GM12878 (cell line): ENCODE measurements at regions not wholly inside any gene's neighbourhood (a gene's known extent, or its start where the extent isn't known, plus 50 kb on each side); places are given as distances from the start of the nearest gene placed in this dataset.

ENCODE experiments used
- ASH2L ChIP-seq: fragments of 300-600, 200-600 bp; sonication (generic); IDR thresholded peaks from 2 replicates; pipeline ENCODE4 v1.6.1; 2017; ENCODE audit warnings: low read depth, mild to moderate bottlenecking, borderline replicate concordance
- CREB1 ChIP-seq: IDR thresholded peaks from 2 replicates; pipeline ENCODE4 v1.6.1; 2012; ENCODE audit warnings: low read depth, mild to moderate bottlenecking, inconsistent platforms
- CREM ChIP-seq: IDR thresholded peaks from 2 replicates; pipeline ENCODE4 v1.6.1; 2014; ENCODE audit warnings: antibody characterized with exemption, low read depth
- ESRRA ChIP-seq: IDR thresholded peaks from 2 replicates; pipeline ENCODE4 v1.6.1; 2012; ENCODE audit warnings: mild to moderate bottlenecking, low read length, improper control_type of control experiment
- ETV6 ChIP-seq, 2 experiments: fragments of 450-650 bp in 1 of 2; IDR thresholded peaks in 1 of 2; conservative IDR thresholded peaks in 1 of 2; 2 replicates each; pipeline ENCODE4 v1.6.1; 2014; ENCODE audit warnings: antibody characterized with exemption in 1 of 2, borderline replicate concordance in 1 of 2, low read depth in 1 of 2, mild to moderate bottlenecking in 1 of 2, moderate library complexity in 1 of 2
- FOS ChIP-seq: IDR thresholded peaks from 3 replicates; pipeline ENCODE4 v1.6.1; 2011; ENCODE audit warnings: borderline replicate concordance; ENCODE audit not compliant: insufficient read length; ENCODE audit errors: extremely low read depth
- HDGF ChIP-seq: fragments of 450-650 bp; IDR thresholded peaks from 2 replicates; pipeline ENCODE4 v1.6.1; 2016; ENCODE audit warnings: antibody characterized with exemption
- JUND ChIP-seq: IDR thresholded peaks from 2 replicates; pipeline ENCODE4 v1.6.1; 2012; ENCODE audit warnings: low read depth, mild to moderate bottlenecking, low read length, improper control_type of control experiment, moderate library complexity
- NFIC ChIP-seq: IDR thresholded peaks from 2 replicates; pipeline ENCODE4 v1.6.1; 2012; ENCODE audit warnings: low read depth, mild to moderate bottlenecking, inconsistent platforms, low read length, moderate library complexity
- NFYB ChIP-seq: IDR thresholded peaks from 2 replicates; pipeline ENCODE4 v1.6.1; 2011; ENCODE audit warnings: low read depth, mild to moderate bottlenecking, low read length, improper control_type of control experiment, moderate library complexity; ENCODE audit not compliant: insufficient read depth
- PAX5 ChIP-seq: IDR thresholded peaks from 2 replicates; pipeline ENCODE4 v1.6.1; 2011; ENCODE audit warnings: low read depth, low read length, borderline replicate concordance
- PML ChIP-seq: IDR thresholded peaks from 2 replicates; pipeline ENCODE4 v1.6.1; 2012; ENCODE audit warnings: low read length, inconsistent platforms
- POU2F2 ChIP-seq: IDR thresholded peaks from 3 replicates; pipeline ENCODE4 v1.6.1; 2011; ENCODE audit warnings: low read depth, mild to moderate bottlenecking, low read length, borderline replicate concordance
- RFX5 ChIP-seq: IDR thresholded peaks from 2 replicates; pipeline ENCODE4 v1.6.1; 2011; ENCODE audit warnings: low read depth, low read length, improper control_type of control experiment
- SKIL ChIP-seq: fragments of 450-650 bp; IDR thresholded peaks from 2 replicates; pipeline ENCODE4 v1.6.1; 2017; ENCODE audit warnings: mild to moderate bottlenecking, low read depth, inconsistent platforms; ENCODE audit not compliant: poor library complexity, severe bottlenecking
- SMAD1 ChIP-seq: fragments of 450-650 bp; IDR thresholded peaks from 2 replicates; pipeline ENCODE4 v1.6.1; 2018; ENCODE audit warnings: mild to moderate bottlenecking, low read depth; ENCODE audit not compliant: partially characterized antibody
- SMAD5 ChIP-seq: IDR thresholded peaks from 2 replicates; pipeline ENCODE4 v1.6.1; 2016; ENCODE audit warnings: antibody characterized with exemption, low read depth
- SPI1 ChIP-seq: IDR thresholded peaks from 2 replicates; pipeline ENCODE4 v1.6.1; 2011; ENCODE audit warnings: low read depth, mild to moderate bottlenecking, low read length, moderate library complexity, borderline replicate concordance; ENCODE audit not compliant: insufficient read depth
- SREBF1 ChIP-seq: IDR thresholded peaks from 2 replicates; pipeline ENCODE4 v1.6.1; 2012; ENCODE audit warnings: mild to moderate bottlenecking, low read length
- SREBF2 ChIP-seq: IDR thresholded peaks from 2 replicates; pipeline ENCODE4 v1.6.1; 2012; ENCODE audit warnings: mild to moderate bottlenecking, low read length
- TAF1 ChIP-seq: IDR thresholded peaks from 2 replicates; pipeline ENCODE4 v1.6.1; 2011; ENCODE audit warnings: mild to moderate bottlenecking, low read depth, low read length, borderline replicate concordance
- TCF12 ChIP-seq: IDR thresholded peaks from 2 replicates; pipeline ENCODE4 v1.6.1; 2011; ENCODE audit warnings: low read depth, mild to moderate bottlenecking, low read length
- YBX1 ChIP-seq: fragments of 450-650 bp; IDR thresholded peaks from 2 replicates; pipeline ENCODE4 v1.6.1; 2016; ENCODE audit warnings: antibody characterized with exemption
- ZBED1 ChIP-seq: IDR thresholded peaks from 2 replicates; pipeline ENCODE4 v1.6.1; 2016; ENCODE audit warnings: borderline replicate concordance
- ZNF217 ChIP-seq: fragments of 450-650 bp; IDR thresholded peaks from 2 replicates; pipeline ENCODE4 v1.6.1; 2017; ENCODE audit warnings: antibody characterized with exemption, mild to moderate bottlenecking
- ZZZ3 ChIP-seq: IDR thresholded peaks from 2 replicates; pipeline ENCODE4 v1.6.1; 2011; ENCODE audit warnings: low read depth; ENCODE audit not compliant: control insufficient read depth, insufficient read length
- TF ChIP-seq, protein P1 (sequence below): IDR thresholded peaks from 2 replicates; pipeline ENCODE4 v1.6.1; 2012; ENCODE audit warnings: low read depth, low read length, improper control_type of control experiment
- TF ChIP-seq, protein P2 (sequence below): IDR thresholded peaks from 2 replicates; pipeline ENCODE4 v1.6.1; 2011; ENCODE audit warnings: low read depth, mild to moderate bottlenecking, low read length, moderate library complexity, borderline replicate concordance; ENCODE audit errors: extremely low read depth
- TF ChIP-seq, protein P3 (sequence below): fragments of 450-650 bp; IDR thresholded peaks from 2 replicates; pipeline ENCODE4 v1.6.1; 2016; ENCODE audit warnings: mild to moderate bottlenecking

DNA sequence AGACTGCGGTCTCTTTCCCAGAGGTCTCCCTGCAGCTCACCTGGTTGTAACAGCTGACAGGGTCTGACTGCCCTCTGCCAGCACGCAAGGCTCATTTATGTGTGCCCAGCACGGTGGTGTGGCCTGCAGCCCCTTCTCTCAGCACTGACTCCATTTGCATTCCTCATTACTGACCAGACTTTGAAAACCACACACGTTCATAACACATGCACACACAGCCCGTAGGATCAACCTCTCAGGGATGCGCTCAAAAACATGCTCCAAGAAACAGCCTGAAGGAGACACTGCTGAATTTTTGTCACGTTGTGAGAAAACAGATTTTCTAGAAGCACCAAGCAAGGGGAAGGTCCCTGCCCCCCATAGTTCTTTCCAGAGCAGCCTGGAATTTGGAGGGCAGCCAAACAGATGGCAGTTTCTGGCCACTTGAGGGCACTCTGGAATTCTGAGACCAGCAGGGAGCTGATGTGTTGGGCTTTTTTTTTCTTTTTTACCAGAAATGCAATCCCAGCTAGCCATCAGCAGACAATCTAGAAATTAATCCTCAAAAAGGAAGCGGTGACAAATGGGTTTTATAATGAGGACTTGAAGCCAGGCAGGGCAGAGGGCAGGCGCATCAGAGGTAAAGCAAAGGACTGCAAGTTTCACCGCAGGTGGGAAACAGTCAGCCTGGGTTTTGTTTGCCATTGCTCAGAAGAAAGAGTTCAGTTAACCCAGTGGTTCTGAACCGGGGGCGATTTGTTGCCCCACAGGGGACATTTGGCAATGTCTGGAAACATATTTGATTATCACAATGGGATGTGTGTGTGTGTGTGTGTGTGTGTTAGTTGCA is 170.5 kb upstream of the PROK2 start (continued):
- TF ChIP-seq, protein P1, sequence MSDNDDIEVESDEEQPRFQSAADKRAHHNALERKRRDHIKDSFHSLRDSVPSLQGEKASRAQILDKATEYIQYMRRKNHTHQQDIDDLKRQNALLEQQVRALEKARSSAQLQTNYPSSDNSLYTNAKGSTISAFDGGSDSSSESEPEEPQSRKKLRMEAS: no peak
- TF ChIP-seq TAF1 (no peak), PAX5 (no peak), NFYB (no peak), HDGF (no peak), ZZZ3 (no peak), NFIC (peak; percentile 35; the same call in 1 of the 2 replicates), ETV6 (conservative IDR thresholded peaks at IDR 0.05 in 1 of 2, IDR thresholded peaks at IDR 0.05 in 1 of 2; ENCODE audit: borderline replicate concordance in 1 of 2, low read depth in 1 of 2) (no peak), YBX1 (no peak), PML (no peak), ZNF217 (no peak), SMAD5 (no peak), TCF12 (no peak), POU2F2 (no peak), SKIL (peak; percentile 41), FOS (no peak), RFX5 (no peak), CREB1 (no peak), SPI1 (peak; percentile 1; the same call in 1 of the 2 replicates), SMAD1 (peak; percentile 92), ZBED1 (no peak), SREBF2 (no peak), CREM (0 out of 2 replicates have a peak, but pooled peaks have one; percentile 16), JUND (no peak), SREBF1 (no peak), ASH2L (no peak), ESRRA (no peak)
- TF ChIP-seq, protein P2, sequence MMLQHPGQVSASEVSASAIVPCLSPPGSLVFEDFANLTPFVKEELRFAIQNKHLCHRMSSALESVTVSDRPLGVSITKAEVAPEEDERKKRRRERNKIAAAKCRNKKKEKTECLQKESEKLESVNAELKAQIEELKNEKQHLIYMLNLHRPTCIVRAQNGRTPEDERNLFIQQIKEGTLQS: no peak
- TF ChIP-seq, protein P3, sequence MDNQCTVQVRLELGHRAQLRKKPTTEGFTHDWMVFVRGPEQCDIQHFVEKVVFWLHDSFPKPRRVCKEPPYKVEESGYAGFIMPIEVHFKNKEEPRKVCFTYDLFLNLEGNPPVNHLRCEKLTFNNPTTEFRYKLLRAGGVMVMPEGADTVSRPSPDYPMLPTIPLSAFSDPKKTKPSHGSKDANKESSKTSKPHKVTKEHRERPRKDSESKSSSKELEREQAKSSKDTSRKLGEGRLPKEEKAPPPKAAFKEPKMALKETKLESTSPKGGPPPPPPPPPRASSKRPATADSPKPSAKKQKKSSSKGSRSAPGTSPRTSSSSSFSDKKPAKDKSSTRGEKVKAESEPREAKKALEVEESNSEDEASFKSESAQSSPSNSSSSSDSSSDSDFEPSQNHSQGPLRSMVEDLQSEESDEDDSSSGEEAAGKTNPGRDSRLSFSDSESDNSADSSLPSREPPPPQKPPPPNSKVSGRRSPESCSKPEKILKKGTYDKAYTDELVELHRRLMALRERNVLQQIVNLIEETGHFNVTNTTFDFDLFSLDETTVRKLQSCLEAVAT: 0 out of 2 replicates have a peak, but pooled peaks have one; percentile 25
